ENCODE measurements at regions not wholly inside any gene's neighbourhood (a gene's known extent, or its start where the extent isn't known, plus 50 kb on each side); places are given as distances from the start of the nearest gene placed in this dataset.
A peak's percentile ranks its signal among the peaks of the same experiment; 100 is the strongest.

GRCh38 chr3:72483554-72484104 lies 364.6 kb downstream of the SHQ1 start:
- Histone ChIP-seq H3K4me3 (ENCODE audit: low read length) (peak overlapping the region; percentile 29), H3K36me3 (ENCODE audit: control insufficient read depth, insufficient read depth, low read length) (no peaks in the 10 kb centered on the region), H3K4me1 (ENCODE audit: control insufficient read depth, insufficient read depth, low read length) (peaks cover 19% of the 10 kb centered on the region), H3K27ac (ENCODE audit: low read length) (no peak overlapping the region), H3K9me3 (ENCODE audit: control insufficient read depth, insufficient read depth, low read length) (no peaks in the 10 kb centered on the region), H3K27me3 (ENCODE audit: control insufficient read depth, insufficient read depth, low read length) (no peaks in the 10 kb centered on the region)
- H3K4me3 Mint-ChIP-seq = peak overlapping the region; percentile 85
- ATAC-seq = no peak
- intact Hi-C loops (cut with micrococcal nuclease) = no loop called here
- H3K27me3 Mint-ChIP-seq (ENCODE audit: low read depth in 2 of 2) = no peaks in the 10 kb centered on the region
- TF ChIP-seq, protein P1, sequence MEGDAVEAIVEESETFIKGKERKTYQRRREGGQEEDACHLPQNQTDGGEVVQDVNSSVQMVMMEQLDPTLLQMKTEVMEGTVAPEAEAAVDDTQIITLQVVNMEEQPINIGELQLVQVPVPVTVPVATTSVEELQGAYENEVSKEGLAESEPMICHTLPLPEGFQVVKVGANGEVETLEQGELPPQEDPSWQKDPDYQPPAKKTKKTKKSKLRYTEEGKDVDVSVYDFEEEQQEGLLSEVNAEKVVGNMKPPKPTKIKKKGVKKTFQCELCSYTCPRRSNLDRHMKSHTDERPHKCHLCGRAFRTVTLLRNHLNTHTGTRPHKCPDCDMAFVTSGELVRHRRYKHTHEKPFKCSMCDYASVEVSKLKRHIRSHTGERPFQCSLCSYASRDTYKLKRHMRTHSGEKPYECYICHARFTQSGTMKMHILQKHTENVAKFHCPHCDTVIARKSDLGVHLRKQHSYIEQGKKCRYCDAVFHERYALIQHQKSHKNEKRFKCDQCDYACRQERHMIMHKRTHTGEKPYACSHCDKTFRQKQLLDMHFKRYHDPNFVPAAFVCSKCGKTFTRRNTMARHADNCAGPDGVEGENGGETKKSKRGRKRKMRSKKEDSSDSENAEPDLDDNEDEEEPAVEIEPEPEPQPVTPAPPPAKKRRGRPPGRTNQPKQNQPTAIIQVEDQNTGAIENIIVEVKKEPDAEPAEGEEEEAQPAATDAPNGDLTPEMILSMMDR (IDR thresholded peaks at IDR 0.05) = no peak
- peak overlapping the region; percentile 81 to 84 for H3K27ac Mint-ChIP-seq
- H3K9me3 Mint-ChIP-seq = no peaks in the 10 kb centered on the region
- WGBS (ENCODE audit: insufficient coverage) = 100% methylated on average over 2 of the region's 3 CpGs
- peaks cover 26 to 28% of the 10 kb centered on the region in 2 donors for H3K4me1 Mint-ChIP-seq
- DNase-seq = no peak
- no peaks in the 10 kb centered on the region for H3K36me3 Mint-ChIP-seq

GRCh38 chr3:72482589-72483321 lies 365.5 kb downstream of the SHQ1 start:
- Mint-ChIP-seq H3K4me1 (peaks cover 20 to 22% of the 10 kb centered on the region in 2 donors), H3K27ac (peak overlapping the region; percentile 81 to 84), H3K36me3 (no peaks in the 10 kb centered on the region), H3K4me3 (peak overlapping the region; percentile 85), H3K9me3 (no peaks in the 10 kb centered on the region), H3K27me3 (ENCODE audit: low read depth in 2 of 2) (no peaks in the 10 kb centered on the region)
- peak; percentile 87 to 93 (median 87) for ATAC-seq
- H3K27ac ChIP-seq (ENCODE audit: low read length) = peak overlapping the region; percentile 22
- WGBS (ENCODE audit: insufficient coverage) = 13% methylated on average over 12 of the region's 12 CpGs
- H3K4me1 ChIP-seq (ENCODE audit: control insufficient read depth, insufficient read depth, low read length) = peaks cover 16% of the 10 kb centered on the region
- H3K4me3 ChIP-seq (ENCODE audit: low read length) = peak overlapping the region; percentile 29
- DNase-seq = peak; percentile 34 to 74
- TF ChIP-seq, protein P1 (IDR thresholded peaks at IDR 0.05) = no peak
- no peaks in the 10 kb centered on the region for H3K27me3 ChIP-seq (ENCODE audit: control insufficient read depth, insufficient read depth, low read length)
- no peaks in the 10 kb centered on the region for H3K9me3 ChIP-seq (ENCODE audit: control insufficient read depth, insufficient read depth, low read length)
- intact Hi-C loops (cut with micrococcal nuclease) = no loop called here
- no peaks in the 10 kb centered on the region for H3K36me3 ChIP-seq (ENCODE audit: control insufficient read depth, insufficient read depth, low read length)

DNA sequence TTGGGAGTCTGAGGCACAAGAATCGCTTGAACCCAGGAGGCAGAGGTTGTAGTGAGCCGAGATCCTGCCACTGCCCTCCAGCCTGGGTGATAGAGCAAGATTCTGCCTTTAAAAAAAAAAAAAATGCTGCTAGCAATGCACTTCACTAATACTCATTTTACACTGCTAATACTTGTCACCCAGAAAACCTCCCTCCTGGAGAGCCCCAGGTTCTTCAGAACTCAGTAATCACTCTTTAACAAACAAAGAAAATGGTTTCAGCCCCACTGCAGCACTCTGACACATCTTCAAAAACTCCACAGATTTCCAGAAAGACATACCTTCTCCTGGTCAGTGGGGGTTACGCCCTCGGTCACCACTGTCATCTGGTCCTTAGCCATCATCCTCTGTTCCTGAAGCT lies 366.7 kb downstream of the SHQ1 start:
- ATAC-seq = no peak
- Histone ChIP-seq H3K4me3 (ENCODE audit: low read length) (no peak overlapping the region), H3K36me3 (ENCODE audit: control insufficient read depth, insufficient read depth, low read length) (no peaks in the 10 kb centered on the region), H3K4me1 (ENCODE audit: control insufficient read depth, insufficient read depth, low read length) (peaks cover 8% of the 10 kb centered on the region), H3K9me3 (ENCODE audit: control insufficient read depth, insufficient read depth, low read length) (no peaks in the 10 kb centered on the region), H3K27ac (ENCODE audit: low read length) (no peak overlapping the region), H3K27me3 (ENCODE audit: control insufficient read depth, insufficient read depth, low read length) (no peaks in the 10 kb centered on the region)
- WGBS (ENCODE audit: insufficient coverage) = 91% methylated on average over 4 of the region's 4 CpGs
- DNase-seq = no peak
- Mint-ChIP-seq H3K4me3 (no peak overlapping the region), H3K36me3 (no peaks in the 10 kb centered on the region), H3K4me1 (peaks cover 11% of the 10 kb centered on the region in 2 donors), H3K27me3 (ENCODE audit: low read depth in 2 of 2) (no peaks in the 10 kb centered on the region), H3K27ac (peak overlapping the region in 1 of 2 donors; percentile 81), H3K9me3 (no peaks in the 10 kb centered on the region)
- intact Hi-C loops (cut with micrococcal nuclease) = no loop called here
- TF ChIP-seq, protein P1 (IDR thresholded peaks at IDR 0.05) = no peak
